Stomach (tissue), 8 donors: ENCODE measurements at regions not wholly inside any gene's neighbourhood (a gene's known extent, or its start where the extent isn't known, plus 50 kb on each side); places are given as distances from the start of the nearest gene placed in this dataset.
A peak's percentile ranks its signal among the peaks of the same experiment; 100 is the strongest.

Experiments
- DNase-seq, 2 donors: peaks; one replicate each; pipeline versions ENCODE4 v3.0.0 to v3.0.0-alpha.2; 2013 to 2019
- H3K27ac ChIP-seq, 5 donors: fragments of 200-600 bp in 4 of 5; sonication (generic) in 4 of 5; one replicate each; pipeline ENCODE4 v1.5.1; 2013 to 2019; ENCODE audit warnings: mild to moderate bottlenecking in 1 of 5, moderate library complexity in 1 of 5
- H3K27me3 ChIP-seq, 3 donors: fragments of 200-600 bp; sonication (generic); one replicate each; pipeline ENCODE4 v1.5.1; 2017 to 2019; ENCODE audit warnings: mixed run types in 1 of 3
- H3K36me3 ChIP-seq, 4 donors: fragments of 200-600 bp; sonication (generic); 1 replicate in 3 of 4; 2 replicates in 1 of 4; pipeline ENCODE4 v1.5.1; 2016 to 2019
- H3K4me1 ChIP-seq, 4 donors: fragments of 200-600 bp; sonication (generic); one replicate each; pipeline ENCODE4 v1.5.1; 2016 to 2019
- H3K4me3 ChIP-seq, 4 donors: fragments of 200-600 bp; sonication (generic) in 3 of 4; one replicate each; pipeline ENCODE4 v1.5.1; 2016 to 2019; ENCODE audit warnings: mild to moderate bottlenecking in 1 of 4
- H3K9me3 ChIP-seq, 4 donors: fragments of 200-600 bp; sonication (generic); one replicate each; pipeline ENCODE4 v1.5.1; 2016 to 2019
- CTCF ChIP-seq, 7 experiments: fragments of 450-650 bp in 4 of 7; fragments of 200-600 bp in 3 of 7; sonication (generic) in 3 of 7; IDR thresholded peaks; one replicate each; pipeline ENCODE4 v1.5.1; 2016 to 2019; ENCODE audit warnings: antibody characterized with exemption in 7 of 7, control low read depth in 2 of 7, mild to moderate bottlenecking in 1 of 7
- EP300 ChIP-seq: sonication (generic); formaldehyde crosslinking; IDR thresholded peaks from one replicate; pipeline ENCODE4 v1.6.1; 2017; ENCODE audit warnings: antibody characterized with exemption
- POLR2A ChIP-seq, 4 donors: fragments of 450-650 bp; IDR thresholded peaks; one replicate each; pipeline ENCODE4 v1.6.1; 2016; ENCODE audit warnings: antibody characterized with exemption in 4 of 4, control low read depth in 2 of 4, mild to moderate bottlenecking in 1 of 4, moderate library complexity in 1 of 4
- POLR2AphosphoS5 ChIP-seq, 3 donors: sonication (generic); formaldehyde crosslinking; IDR thresholded peaks; one replicate each; pipeline ENCODE4 v1.6.1; 2016; ENCODE audit warnings: antibody characterized with exemption in 3 of 3
- WGBS, 5 donors: extraction: QIAGEN DNeasy Blood & Tissue Kit in 3 of 5; methylation state at CpG; one replicate each; pipeline versions ENCODE4 v1.1.5 to v1.1.7; 2013 to 2018; 5-methylcytosine and 5-hydroxymethylcytosine counted together
- intact Hi-C: fragments of 100-400 bp; cut with DNase I; formaldehyde crosslinking; loops from one replicate; pipeline ENCODE4 v1.15.1; 2023; ENCODE audit warnings: low total_unique reads
- donor health status: healthy with polysubstance abuse.
- donor health status: Bipolar disorder and iron deficiency.
- donor health status: healthy.

- no peaks in the 10 kb centered on the region for H3K9me3 ChIP-seq
- H3K4me3 ChIP-seq: no peak overlapping the region
- no peak overlapping the region for H3K27ac ChIP-seq
- intact Hi-C loops: no loop called here
- TF ChIP-seq POLR2A (IDR thresholded peaks at IDR 0.05) (no peak), POLR2AphosphoS5 (IDR thresholded peaks at IDR 0.05) (no peak), CTCF (IDR thresholded peaks at IDR 0.05) (no peak)
- 69 to 89% (median 75%) methylated on average over 1 of the region's 1 CpG for WGBS, 5 donors
- DNase-seq: no peak
- H3K4me1 ChIP-seq: no peaks in the 10 kb centered on the region
- H3K27me3 ChIP-seq: no peaks in the 10 kb centered on the region
- no peaks in the 10 kb centered on the region for H3K36me3 ChIP-seq
Measured at GRCh38 chr3:105162448-105162847, 204.3 kb upstream of the ALCAM start.

- Histone ChIP-seq H3K36me3 (no peaks in the 10 kb centered on the region), H3K4me1 (no peaks in the 10 kb centered on the region), H3K27me3 (no peaks in the 10 kb centered on the region), H3K4me3 (no peak overlapping the region), H3K9me3 (no peaks in the 10 kb centered on the region), H3K27ac (no peak overlapping the region)
- TF ChIP-seq POLR2A (IDR thresholded peaks at IDR 0.05) (no peak), EP300 (no peak), POLR2AphosphoS5 (IDR thresholded peaks at IDR 0.05) (no peak), CTCF (IDR thresholded peaks at IDR 0.05) (no peak)
- intact Hi-C loops: no loop called here
- no peak for DNase-seq
- 40 to 72% (median 66%) methylated on average over 1 of the region's 1 CpG for WGBS, 5 donors
Measured at GRCh38 chr3:105166893-105167292, 199.8 kb upstream of the ALCAM start.

- Histone ChIP-seq H3K27me3 (no peaks in the 10 kb centered on the region), H3K36me3 (no peaks in the 10 kb centered on the region), H3K27ac (no peak overlapping the region), H3K4me1 (no peaks in the 10 kb centered on the region), H3K9me3 (no peaks in the 10 kb centered on the region), H3K4me3 (no peak overlapping the region)
- DNase-seq: no peak
- intact Hi-C loops: no loop called here
- TF ChIP-seq POLR2A (IDR thresholded peaks at IDR 0.05): no peak
- no peak for TF ChIP-seq POLR2AphosphoS5 (IDR thresholded peaks at IDR 0.05)
- no peak for TF ChIP-seq CTCF (IDR thresholded peaks at IDR 0.05)
- no peak for TF ChIP-seq EP300
Measured at GRCh38 chr3:105170423-105170822, 196.3 kb upstream of the ALCAM start.

GRCh38 chr3:105174017-105174615 is 192.6 kb upstream of the ALCAM start:
- Histone ChIP-seq H3K9me3 (no peaks in the 10 kb centered on the region), H3K36me3 (no peaks in the 10 kb centered on the region), H3K4me3 (no peak overlapping the region), H3K4me1 (no peaks in the 10 kb centered on the region), H3K27ac (no peak overlapping the region), H3K27me3 (no peaks in the 10 kb centered on the region)
- DNase-seq: peak in 1 of 2 donors; percentile 24
- 77 to 86% (median 82%) methylated on average over 4 of the region's 4 CpGs for WGBS, 5 donors
- TF ChIP-seq CTCF (IDR thresholded peaks at IDR 0.05): no peak
- no peak for TF ChIP-seq POLR2AphosphoS5 (IDR thresholded peaks at IDR 0.05)
- no peak for TF ChIP-seq POLR2A (IDR thresholded peaks at IDR 0.05)
- no peak for TF ChIP-seq EP300
- intact Hi-C loops: no loop called here
